CD4-positive, alpha-beta T cell treated with Interleukin-21 for 1 hour (primary cell): ENCODE measurements at regions not wholly inside any gene's neighbourhood (a gene's known extent, or its start where the extent isn't known, plus 50 kb on each side); places are given as distances from the start of the nearest gene placed in this dataset.
"Not testable (repeated sequence)": the region's sequence is repeated elsewhere in the genome, so short reads cannot be mapped to it uniquely, and the experiment has no call there.

Experiments used
- DNase-seq: peaks from one replicate; pipeline ENCODE4 v3.0.0-alpha.2; 2020

- DNase-seq = no peak
Measured at GRCh38 chr13:80499536-80500290, 158.8 kb upstream of the SPRY2 start.

GRCh38 chr13:80498433-80498832 lies 157.5 kb upstream of the SPRY2 start:
- no peak for DNase-seq

- no peak for DNase-seq
Measured at GRCh38 chr13:80497978-80498377, 157.1 kb upstream of the SPRY2 start.

- DNase-seq = no peak
Measured at GRCh38 chr13:80497439-80497838, 156.5 kb upstream of the SPRY2 start.

GRCh38 chr13:80496721-80497397 lies 155.9 kb upstream of the SPRY2 start:
- DNase-seq = no peak

- not testable (repeated sequence) for DNase-seq
Measured at GRCh38 chr13:80490491-80490943, 149.6 kb upstream of the SPRY2 start.

- DNase-seq = no peak
Measured at GRCh38 chr13:80486402-80486801, 145.5 kb upstream of the SPRY2 start.

- no peak for DNase-seq
Measured at GRCh38 chr13:80483157-80483556, 142.2 kb upstream of the SPRY2 start.

- DNase-seq = no peak
Measured at GRCh38 chr13:80481588-80481987, 140.7 kb upstream of the SPRY2 start.

GRCh38 chr13:80477661-80478443 lies 136.9 kb upstream of the SPRY2 start:
- peak; percentile 17 for DNase-seq

- no peak for DNase-seq
Measured at GRCh38 chr13:80476953-80477352, 136.0 kb upstream of the SPRY2 start.

DNA sequence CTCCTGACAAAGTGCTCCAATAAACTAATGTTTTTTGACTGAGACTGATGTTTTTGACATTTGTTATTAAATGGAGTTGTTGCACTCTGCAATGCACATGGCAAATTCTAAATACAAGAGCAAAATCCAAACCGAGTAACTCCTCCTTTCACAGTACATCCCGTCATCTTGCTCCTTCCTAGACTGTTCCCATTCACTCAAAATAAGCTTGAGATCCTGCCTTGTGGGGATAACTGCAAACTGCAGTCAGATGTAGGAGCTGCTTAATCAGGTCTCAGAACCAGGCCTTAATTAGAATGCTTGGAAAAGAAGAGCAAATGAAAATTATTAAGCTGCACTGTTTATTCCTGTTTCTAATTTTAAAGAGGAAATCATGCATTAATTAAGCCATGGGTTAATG lies 134.8 kb upstream of the SPRY2 start:
- no peak for DNase-seq

DNA sequence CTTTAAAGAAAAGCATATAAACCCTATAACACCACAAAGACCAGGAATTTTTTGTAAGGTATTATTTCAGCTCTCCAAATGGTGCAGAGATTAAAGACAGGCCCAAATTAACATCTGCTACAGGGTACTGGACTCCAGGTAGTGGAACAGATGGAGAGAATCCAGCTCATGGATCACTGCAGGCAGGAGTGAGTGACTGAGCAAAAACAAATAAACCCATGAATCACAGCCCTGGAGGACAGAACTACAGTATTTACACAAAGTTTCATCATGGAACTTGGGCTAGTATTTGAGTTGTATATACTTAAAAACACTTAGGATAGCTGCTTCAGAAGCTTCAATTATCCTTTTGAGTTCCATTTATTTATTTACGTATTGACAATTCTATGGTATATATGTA lies 132.8 kb upstream of the SPRY2 start:
- DNase-seq = no peak

DNA sequence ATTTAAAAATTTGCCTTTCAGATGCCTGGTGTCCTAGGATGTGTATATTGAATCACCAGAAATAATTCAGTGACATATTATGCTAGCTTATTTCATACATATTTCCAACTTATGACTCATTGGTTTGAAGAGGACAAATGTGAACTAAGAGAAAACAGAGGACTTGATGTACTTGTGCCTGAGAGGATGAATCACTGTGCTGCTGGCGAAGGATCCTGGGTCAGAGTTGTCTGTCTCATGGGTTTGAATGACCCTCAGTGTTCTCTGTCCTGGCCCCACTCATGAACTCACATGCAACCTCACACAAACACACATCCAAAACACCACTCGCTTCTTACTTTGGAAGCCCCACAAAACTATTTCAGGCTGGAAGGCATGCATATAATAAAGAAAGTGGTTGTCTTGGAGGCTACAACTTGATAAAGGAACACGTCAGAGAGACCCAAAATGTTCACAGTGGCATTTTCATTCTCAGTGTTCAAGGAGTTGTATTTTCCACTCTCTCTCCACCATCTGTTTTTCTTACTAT lies 129.0 kb upstream of the SPRY2 start:
- DNase-seq = no peak

DNA sequence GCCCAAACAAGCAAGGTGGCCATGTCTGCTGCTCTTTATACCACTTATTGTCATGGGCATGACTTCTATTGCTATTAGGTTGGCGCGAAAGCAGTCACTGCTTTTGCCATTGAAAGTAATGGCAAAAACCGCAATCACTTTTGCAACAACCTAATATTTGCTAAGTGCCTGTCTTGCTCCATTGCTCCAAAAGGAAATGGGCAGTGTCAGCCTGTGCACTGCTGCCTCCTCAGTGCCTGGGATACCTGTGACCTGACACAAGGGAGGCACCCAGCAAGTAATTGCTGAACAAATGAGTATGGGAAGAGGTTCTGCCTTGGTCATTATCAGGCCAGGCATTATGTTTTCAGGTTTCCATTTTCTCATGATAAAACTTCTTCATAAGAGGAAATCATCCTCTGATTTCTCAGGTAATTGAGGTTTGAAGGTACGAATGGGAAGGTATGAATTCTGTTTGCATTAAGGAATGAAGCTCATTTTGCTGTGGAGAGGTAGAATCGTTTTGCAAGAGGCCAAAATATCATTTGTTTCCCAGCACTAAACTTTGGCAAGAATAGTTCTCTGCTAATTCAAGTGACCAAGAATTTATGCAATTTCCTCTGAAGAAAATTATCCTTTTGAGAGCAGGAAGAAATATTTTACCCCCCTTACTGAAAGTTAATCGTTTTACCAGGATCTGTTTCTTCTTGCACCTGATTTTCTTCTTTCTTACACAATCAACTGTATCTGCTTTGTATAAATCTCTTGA lies 128.4 kb upstream of the SPRY2 start:
- DNase-seq = no peak

DNA sequence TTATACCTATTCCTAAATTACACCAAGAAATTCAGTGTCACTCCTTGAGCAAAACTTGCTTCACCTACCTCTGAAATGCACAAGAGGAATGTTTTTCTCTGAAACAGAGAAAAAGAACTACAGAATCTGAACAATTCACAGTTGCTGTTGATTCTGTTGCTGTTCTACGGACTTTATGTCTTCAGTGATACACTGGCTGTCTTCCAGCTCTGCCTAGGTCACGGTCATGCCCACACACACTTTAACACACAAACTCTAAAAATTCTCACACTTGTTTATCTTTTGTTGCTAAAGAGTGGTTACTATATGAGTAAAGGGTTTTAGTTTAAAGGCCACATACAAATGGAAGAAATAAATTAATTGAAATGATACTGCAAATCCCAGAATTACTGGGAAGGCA lies 124.4 kb upstream of the SPRY2 start:
- DNase-seq = no peak

- no peak for DNase-seq
Measured at GRCh38 chr13:80463673-80464352, 122.9 kb upstream of the SPRY2 start.

DNA sequence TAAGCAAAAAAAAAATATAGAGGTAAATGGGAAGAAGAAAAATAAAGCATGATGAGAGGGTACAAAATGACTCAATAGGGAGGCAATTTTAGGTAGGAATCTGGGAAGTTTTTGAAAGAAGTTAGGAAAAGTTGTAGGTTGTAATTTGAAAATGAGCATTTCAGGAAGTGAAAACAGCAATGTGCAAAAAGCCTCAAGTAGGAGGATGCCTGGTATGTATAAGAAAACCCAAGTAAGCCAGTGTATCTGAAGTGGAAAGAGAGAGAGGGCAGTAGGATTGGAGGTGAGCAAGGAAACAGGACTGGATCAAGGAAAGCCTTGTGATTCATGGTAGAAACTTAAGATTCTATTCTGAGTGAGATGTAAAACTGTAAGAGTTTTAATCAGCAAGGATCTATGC lies 121.6 kb upstream of the SPRY2 start:
- no peak for DNase-seq

DNA sequence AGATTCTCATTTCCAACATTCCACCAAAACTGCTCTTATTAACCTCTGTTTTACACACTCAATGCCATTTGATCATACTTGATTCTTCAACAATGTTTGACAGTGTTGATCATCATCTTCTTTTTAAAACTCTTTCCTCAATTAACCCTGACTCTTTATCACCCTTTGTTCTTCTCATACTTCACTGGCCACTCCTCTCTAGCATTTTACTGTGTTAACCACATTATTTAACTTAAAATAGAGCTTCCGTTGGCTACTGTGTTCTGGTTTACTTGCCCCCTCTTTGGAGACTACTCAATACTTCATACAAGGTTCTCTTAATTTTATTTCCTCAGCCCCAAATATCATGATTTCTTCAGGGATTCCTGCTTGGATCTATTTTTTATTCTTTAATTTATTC lies 121.1 kb upstream of the SPRY2 start:
- no peak for DNase-seq

GRCh38 chr13:80458543-80458942 lies 117.6 kb upstream of the SPRY2 start:
- no peak for DNase-seq

DNA sequence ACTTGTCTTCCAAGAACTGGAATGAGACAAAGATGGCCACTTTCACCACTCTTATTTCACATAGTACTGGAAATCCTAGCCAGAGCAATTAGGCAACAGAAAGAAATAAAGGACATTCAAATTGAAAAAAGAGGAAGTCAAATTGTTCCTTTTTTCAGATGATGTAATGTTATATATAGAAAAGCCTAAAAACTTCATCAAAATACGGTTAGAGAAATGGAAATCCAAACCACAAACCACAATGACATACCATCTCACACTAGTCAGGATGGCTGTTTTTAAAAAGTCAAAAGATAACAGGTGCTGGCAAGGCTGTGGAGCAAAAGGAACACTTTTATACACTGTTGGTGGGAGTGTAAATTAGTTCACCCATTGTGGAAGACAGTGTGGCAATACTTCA lies 113.3 kb upstream of the SPRY2 start:
- peak; percentile 2 for DNase-seq

DNA sequence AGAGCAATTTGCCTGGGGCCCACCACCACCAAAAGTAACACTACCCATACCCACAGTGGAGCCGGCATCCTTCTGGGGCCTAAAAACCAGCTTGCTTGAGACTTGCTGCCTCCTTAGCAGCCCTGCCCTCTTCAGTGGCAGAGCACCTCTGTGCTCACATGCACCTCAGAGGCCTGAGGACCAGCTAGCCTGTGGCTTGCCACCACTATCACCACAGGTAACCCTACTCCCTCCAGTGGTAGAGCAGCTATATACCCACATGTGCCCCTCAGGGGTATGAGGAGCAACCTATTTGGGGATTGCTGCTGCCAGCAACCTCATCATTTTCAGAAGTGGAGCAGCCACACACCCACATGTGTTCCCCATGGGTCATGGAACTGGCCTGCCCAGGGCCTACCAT lies 111.4 kb upstream of the SPRY2 start:
- no peak for DNase-seq
